ENCODE measurements at regions not wholly inside any gene's neighbourhood (a gene's known extent, or its start where the extent isn't known, plus 50 kb on each side); places are given as distances from the start of the nearest gene placed in this dataset.

DNA sequence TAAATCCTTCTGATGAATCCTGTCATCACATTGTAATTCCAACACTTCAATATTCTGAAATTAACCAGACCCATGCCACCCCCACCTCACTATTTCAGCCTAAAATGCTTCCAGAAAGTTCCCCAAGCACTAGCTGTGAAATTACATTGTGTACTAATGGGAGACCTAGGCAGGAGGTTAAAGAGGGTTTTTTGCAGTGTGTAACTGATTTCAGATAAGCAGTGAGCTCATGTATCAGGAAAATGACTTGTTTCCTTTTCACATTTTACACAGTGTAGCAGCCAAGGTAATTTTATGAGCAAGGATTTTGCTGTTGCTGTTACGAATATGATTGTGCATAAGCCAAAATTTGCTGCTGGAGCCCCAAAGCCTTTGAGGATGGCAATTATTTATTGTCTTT lies 129.0 kb downstream of the INHBA start:
- ATAC-seq (no peak), DNase-seq (no peak)
- Histone ChIP-seq H3K36me3 (no peaks in the 10 kb centered on the region), H3K27me3 (no peaks in the 10 kb centered on the region), H3K4me3 (no peak overlapping the region), H3K4me1 (no peaks in the 10 kb centered on the region), H3K9me3 (no peaks in the 10 kb centered on the region), H3K27ac (no peak overlapping the region)
- TF ChIP-seq, protein P1, sequence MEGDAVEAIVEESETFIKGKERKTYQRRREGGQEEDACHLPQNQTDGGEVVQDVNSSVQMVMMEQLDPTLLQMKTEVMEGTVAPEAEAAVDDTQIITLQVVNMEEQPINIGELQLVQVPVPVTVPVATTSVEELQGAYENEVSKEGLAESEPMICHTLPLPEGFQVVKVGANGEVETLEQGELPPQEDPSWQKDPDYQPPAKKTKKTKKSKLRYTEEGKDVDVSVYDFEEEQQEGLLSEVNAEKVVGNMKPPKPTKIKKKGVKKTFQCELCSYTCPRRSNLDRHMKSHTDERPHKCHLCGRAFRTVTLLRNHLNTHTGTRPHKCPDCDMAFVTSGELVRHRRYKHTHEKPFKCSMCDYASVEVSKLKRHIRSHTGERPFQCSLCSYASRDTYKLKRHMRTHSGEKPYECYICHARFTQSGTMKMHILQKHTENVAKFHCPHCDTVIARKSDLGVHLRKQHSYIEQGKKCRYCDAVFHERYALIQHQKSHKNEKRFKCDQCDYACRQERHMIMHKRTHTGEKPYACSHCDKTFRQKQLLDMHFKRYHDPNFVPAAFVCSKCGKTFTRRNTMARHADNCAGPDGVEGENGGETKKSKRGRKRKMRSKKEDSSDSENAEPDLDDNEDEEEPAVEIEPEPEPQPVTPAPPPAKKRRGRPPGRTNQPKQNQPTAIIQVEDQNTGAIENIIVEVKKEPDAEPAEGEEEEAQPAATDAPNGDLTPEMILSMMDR (IDR thresholded peaks at IDR 0.05): no peak
- intact Hi-C loops (cut with DNase I): no loop called here

DNA sequence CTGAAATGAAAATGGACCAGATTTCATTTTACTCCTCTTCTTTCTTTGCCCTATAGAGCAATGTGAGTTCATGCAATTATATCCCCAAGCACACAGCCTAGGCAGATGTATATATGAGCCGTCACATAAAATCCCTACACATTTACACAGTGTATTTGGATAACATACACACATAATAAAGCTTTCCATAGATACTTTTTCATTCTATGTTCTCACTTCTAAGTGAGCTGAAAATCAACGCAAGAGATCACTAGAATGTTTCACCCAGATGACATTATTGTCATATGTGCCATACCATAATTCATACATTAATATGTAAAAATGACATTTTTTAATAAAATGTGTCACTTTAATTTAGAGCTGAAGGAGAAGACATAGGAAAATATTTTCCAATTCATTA lies 129.4 kb downstream of the INHBA start:
- Histone ChIP-seq H3K4me1 (no peaks in the 10 kb centered on the region), H3K9me3 (no peaks in the 10 kb centered on the region), H3K27me3 (no peaks in the 10 kb centered on the region), H3K36me3 (no peaks in the 10 kb centered on the region), H3K4me3 (no peak overlapping the region), H3K27ac (no peak overlapping the region)
- DNase-seq (no peak), ATAC-seq (no peak)
- TF ChIP-seq, protein P1 (IDR thresholded peaks at IDR 0.05): no peak
- intact Hi-C loops (cut with DNase I): no loop called here

- DNase-seq (no peak), ATAC-seq (no peak)
- intact Hi-C loops (cut with DNase I): no loop called here
- Histone ChIP-seq H3K27ac (no peak overlapping the region), H3K4me3 (no peak overlapping the region), H3K9me3 (no peaks in the 10 kb centered on the region), H3K36me3 (no peaks in the 10 kb centered on the region), H3K27me3 (no peaks in the 10 kb centered on the region), H3K4me1 (no peaks in the 10 kb centered on the region)
- TF ChIP-seq, protein P1 (IDR thresholded peaks at IDR 0.05): no peak
Measured at GRCh38 chr7:41573015-41573414, 129.9 kb downstream of the INHBA start.

DNA sequence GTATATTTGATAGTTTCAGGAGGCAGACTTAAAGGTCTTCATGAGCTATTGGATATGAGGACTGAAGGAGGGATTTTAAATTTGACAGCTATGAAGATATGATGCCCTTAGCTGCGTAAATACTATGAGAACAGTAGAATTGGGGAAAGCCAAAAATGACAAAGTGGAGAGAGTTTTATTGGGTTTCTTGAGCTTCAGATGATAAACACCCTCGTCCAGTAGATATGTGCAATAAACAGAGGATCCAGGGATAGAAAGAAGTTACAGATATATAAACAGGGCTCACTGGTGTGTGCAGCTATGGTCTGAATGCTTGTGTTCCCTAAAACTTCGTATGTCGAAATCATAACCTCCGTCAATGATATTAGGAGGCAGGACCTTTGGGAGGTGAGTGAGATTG lies 131.3 kb downstream of the INHBA start:
- Histone ChIP-seq H3K27me3 (no peaks in the 10 kb centered on the region), H3K9me3 (no peaks in the 10 kb centered on the region), H3K36me3 (no peaks in the 10 kb centered on the region), H3K4me1 (peaks cover 0 to 12% of the 10 kb centered on the region in 2 donors), H3K27ac (no peak overlapping the region), H3K4me3 (no peak overlapping the region)
- DNase-seq (no peak), ATAC-seq (no peak)
- TF ChIP-seq, protein P1 (IDR thresholded peaks at IDR 0.05): no peak
- intact Hi-C loops (cut with DNase I): no loop called here

- H3K27ac ChIP-seq: no peak overlapping the region
- no peak for ATAC-seq
- H3K4me3 ChIP-seq: no peak overlapping the region
- H3K27me3 ChIP-seq: no peaks in the 10 kb centered on the region
- peaks cover 0 to 12% of the 10 kb centered on the region in 2 donors for H3K4me1 ChIP-seq
- TF ChIP-seq, protein P1 (IDR thresholded peaks at IDR 0.05): no peak
- no peak for DNase-seq
- H3K9me3 ChIP-seq: no peaks in the 10 kb centered on the region
- H3K36me3 ChIP-seq: no peaks in the 10 kb centered on the region
- intact Hi-C loops (cut with DNase I): no loop called here
Measured at GRCh38 chr7:41570766-41571165, 132.1 kb downstream of the INHBA start.

Measured in left lung (tissue), 4 donors.